ENCODE measurements at regions not wholly inside any gene's neighbourhood (a gene's known extent, or its start where the extent isn't known, plus 50 kb on each side); places are given as distances from the start of the nearest gene placed in this dataset.

DNA sequence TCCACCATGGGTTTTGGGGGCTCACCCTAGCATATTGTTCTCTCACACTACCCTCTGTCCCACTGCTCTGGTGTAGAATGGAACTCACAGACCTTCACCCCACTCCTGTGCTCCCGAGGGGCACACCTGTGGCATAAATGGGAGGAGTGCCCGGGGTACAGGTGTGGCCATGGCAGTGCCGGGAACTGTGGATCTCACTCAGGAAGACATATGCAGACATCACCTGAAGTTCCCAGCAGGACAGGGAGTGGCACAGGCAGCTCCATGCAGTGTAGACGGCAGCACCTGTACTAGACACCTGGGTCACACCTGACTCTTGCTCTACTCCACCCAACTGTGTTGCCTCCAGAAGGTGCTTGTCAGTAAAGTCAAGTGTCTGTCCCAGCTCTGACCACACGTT is 57.6 kb upstream of the MRPS22 start:
- no peak for DNase-seq

- DNase-seq = no peak
These were observed 57.0 kb upstream of the MRPS22 start for GRCh38 chr3:139286825-139287224.

GRCh38 chr3:139287557-139287956 is 56.3 kb upstream of the MRPS22 start:
- no peak for DNase-seq

DNA sequence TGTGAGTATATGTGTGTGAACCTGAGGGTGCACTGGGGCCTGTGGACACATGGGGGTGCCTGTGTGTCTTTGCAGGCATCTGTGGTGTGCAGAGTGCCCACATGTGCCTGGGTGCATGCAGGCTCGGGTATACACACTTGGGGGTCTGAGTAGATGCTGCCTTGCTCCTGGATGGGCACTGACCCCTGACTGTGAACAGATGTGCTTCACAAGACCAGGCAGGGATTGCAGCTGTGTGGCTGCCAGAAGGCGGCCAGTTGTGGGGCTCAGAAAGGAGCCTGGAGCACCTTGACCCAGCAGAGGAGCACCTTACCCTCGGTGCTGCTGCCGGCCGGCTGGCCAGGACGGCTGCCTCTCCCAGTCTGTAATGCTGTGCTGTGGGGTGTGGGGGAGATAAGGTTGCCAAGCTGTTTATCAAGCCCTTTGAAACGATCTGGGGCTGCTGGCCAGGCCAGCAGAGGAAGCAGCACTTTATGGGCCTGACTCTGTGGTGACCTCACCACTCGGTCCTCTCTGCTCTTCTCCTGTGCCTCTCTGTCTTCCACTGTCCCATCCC is 55.5 kb upstream of the MRPS22 start:
- DNase-seq = peak; percentile 83

DNA sequence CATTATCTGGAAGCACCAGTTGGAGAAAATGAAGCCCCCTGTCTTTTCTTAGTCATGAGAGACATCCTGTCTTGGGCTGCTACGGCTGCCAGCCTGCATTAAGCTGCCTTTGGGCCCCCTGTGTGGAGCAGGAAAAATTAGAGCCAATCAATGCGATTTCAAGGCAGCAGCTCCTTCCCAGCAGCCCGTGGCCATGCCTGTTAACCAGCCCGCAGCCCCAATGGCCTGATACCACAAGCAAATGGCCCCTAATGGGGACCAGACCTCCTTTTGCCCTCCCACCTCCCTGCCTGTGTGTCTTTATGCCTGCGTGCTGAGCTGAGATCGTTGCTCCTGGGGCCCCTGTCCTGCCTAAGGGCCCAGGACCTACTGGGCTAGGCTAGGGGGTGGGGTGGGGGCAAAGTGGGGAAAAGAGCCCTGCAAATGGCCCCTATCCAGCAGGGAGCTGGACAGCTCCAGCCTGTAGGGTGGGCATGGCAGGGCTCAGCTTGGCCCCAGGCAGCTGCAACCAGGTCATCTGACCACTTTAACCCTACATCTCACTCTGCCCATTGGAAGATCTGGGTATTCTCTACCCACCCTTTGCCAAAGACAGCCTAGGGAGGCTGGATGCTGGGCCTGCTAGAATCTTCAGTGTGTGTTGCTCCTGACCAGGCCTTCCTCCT is 53.8 kb upstream of the MRPS22 start:
- no peak for DNase-seq

GRCh38 chr3:139291276-139292051 is 52.4 kb upstream of the MRPS22 start:
- DNase-seq = no peak

DNA sequence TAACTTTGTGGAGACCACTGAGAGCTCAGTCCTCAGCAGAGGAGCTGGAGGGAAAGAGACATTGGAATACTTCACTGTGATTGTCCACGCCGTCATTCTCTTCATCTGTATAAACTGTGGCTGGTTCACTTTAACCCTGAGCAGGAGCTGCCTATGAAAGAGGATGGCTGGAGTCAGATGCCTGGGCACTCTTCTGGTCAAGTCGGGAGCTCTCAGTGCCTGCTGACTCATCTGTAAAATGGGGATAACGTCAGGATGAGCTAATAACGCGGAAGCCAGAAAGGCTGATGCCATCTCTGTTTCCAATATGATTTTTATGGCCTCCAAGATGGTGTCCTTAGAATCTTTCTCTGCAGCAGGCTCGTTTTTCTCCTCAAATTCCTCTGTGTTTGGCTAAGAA is 51.6 kb upstream of the MRPS22 start:
- no peak for DNase-seq

GRCh38 chr3:139292711-139293664 is 50.8 kb upstream of the MRPS22 start:
- DNase-seq = no peak

- DNase-seq = no peak
These were observed 50.2 kb upstream of the MRPS22 start for GRCh38 chr3:139293665-139294023.

Measured in OCI-M1 (cell line).